H1 (cell line): ENCODE measurements at regions not wholly inside any gene's neighbourhood (a gene's known extent, or its start where the extent isn't known, plus 50 kb on each side); places are given as distances from the start of the nearest gene placed in this dataset.
A peak's percentile ranks its signal among the peaks of the same experiment; 100 is the strongest.

Source experiments
- CTCF ChIA-PET: fragments of 300-600 bp; sonication (Branson Sonifier 250); formaldehyde crosslinking; loops from one replicate; lab custom pipeline; 2021; ENCODE audit not compliant: partially characterized antibody; lab: Charles Lee
- POLR2A ChIA-PET: fragments of 300-600 bp; sonication (Branson Sonifier 250); formaldehyde crosslinking; loops from one replicate; lab custom pipeline; 2021; ENCODE audit warnings: inconsistent platforms; ENCODE audit not compliant: partially characterized antibody; lab: Charles Lee
- DNase-seq, 2 experiments: peaks; one replicate each; pipeline versions ENCODE4 v3.0.0 to v3.0.0-alpha.2; 2010 to 2022; ENCODE audit warnings: low spot score in 2 of 2, low read depth in 1 of 2, mixed read lengths in 1 of 2
- FAIRE-seq: peaks from 2 replicates; lab custom pipeline; 2011; peaks lifted over from hg19 to GRCh38; lab: Jason Lieb, UNC
- H2AFZ ChIP-seq: 2 replicates; pipeline ENCODE4 v1.8.1; 2012; ENCODE audit warnings: low read length, inconsistent platforms
- H2AK5ac ChIP-seq: 2 replicates; pipeline ENCODE4 v1.6.1; 2013; ENCODE audit warnings: low read depth, low read length
- H2BK120ac ChIP-seq: replicated peaks from 2 replicates; pipeline ENCODE3; 2013; ENCODE audit warnings: low read depth, low read length, inconsistent platforms
- H2BK12ac ChIP-seq: 2 replicates; pipeline ENCODE4 v1.6.1; 2013; ENCODE audit warnings: low read depth, low read length
- H2BK15ac ChIP-seq: 2 replicates; pipeline ENCODE4 v1.6.1; 2013; ENCODE audit warnings: low read length
- H2BK20ac ChIP-seq: 2 replicates; pipeline ENCODE4 v1.6.1; 2013; ENCODE audit warnings: low read length
- H2BK5ac ChIP-seq: 2 replicates; pipeline ENCODE4 v1.6.1; 2013; ENCODE audit warnings: low read depth, low read length
- H3K14ac ChIP-seq: 2 replicates; pipeline ENCODE4 v1.6.1; 2013; ENCODE audit warnings: inconsistent platforms; ENCODE audit not compliant: insufficient read length
- H3K18ac ChIP-seq: 2 replicates; pipeline ENCODE4 v1.6.1; 2013; ENCODE audit warnings: low read length; ENCODE audit errors: extremely low read depth
- H3K23ac ChIP-seq: 2 replicates; pipeline ENCODE4 v1.6.1; 2013; ENCODE audit warnings: inconsistent platforms; ENCODE audit not compliant: insufficient read length
- H3K23me2 ChIP-seq: 2 replicates; pipeline ENCODE4 v1.6.1; 2013; ENCODE audit warnings: low read depth, low read length
- H3K27ac ChIP-seq: 2 replicates; pipeline ENCODE4 v1.6.1; 2011; ENCODE audit warnings: low read depth, low read length, inconsistent platforms
- H3K27me3 ChIP-seq, 4 experiments: replicated peaks in 1 of 4; 1 replicate in 1 of 4; 2 replicates in 3 of 4; pipeline versions ENCODE4 v1.6.1 to v1.8.1; 2011 to 2013; ENCODE audit warnings: low read length in 3 of 4, mild to moderate bottlenecking in 3 of 4, inconsistent platforms in 2 of 4, mixed read lengths in 2 of 4, moderate library complexity in 1 of 4; ENCODE audit not compliant: control insufficient read depth in 3 of 4, insufficient read depth in 3 of 4; ENCODE audit errors: extremely low read depth in 1 of 4
- H3K36me3 ChIP-seq, 4 experiments: 2 replicates each; pipeline versions ENCODE4 v1.6.1 to v1.8.1; 2011 to 2013; ENCODE audit warnings: mild to moderate bottlenecking in 4 of 4, low read length in 3 of 4, moderate library complexity in 2 of 4, control low read depth in 1 of 4, inconsistent platforms in 1 of 4; ENCODE audit not compliant: insufficient read depth in 4 of 4, control insufficient read depth in 2 of 4
- H3K4ac ChIP-seq: replicated peaks from 2 replicates; pipeline ENCODE3; 2013; ENCODE audit warnings: low read length, low read depth, mixed read lengths, inconsistent platforms; ENCODE audit not compliant: insufficient read length
- H3K4me1 ChIP-seq, 4 experiments: replicated peaks in 1 of 4; 1 replicate in 1 of 4; 2 replicates in 3 of 4; pipeline versions ENCODE4 v1.6.1 to v1.8.1; 2011 to 2013; ENCODE audit warnings: low read length in 3 of 4, inconsistent platforms in 2 of 4, mixed read lengths in 1 of 4; ENCODE audit not compliant: insufficient read depth in 4 of 4, control insufficient read depth in 3 of 4
- H3K4me2 ChIP-seq, 2 experiments: 2 replicates each; pipeline versions ENCODE4 v1.6.1 to v1.8.1; 2011 to 2013; ENCODE audit warnings: low read depth in 2 of 2, low read length in 2 of 2, control low read depth in 1 of 2, inconsistent platforms in 1 of 2, mild to moderate bottlenecking in 1 of 2; ENCODE audit not compliant: insufficient read depth in 1 of 2
- H3K4me3 ChIP-seq, 4 experiments: fragments of 200-600, 300-600 bp in 1 of 4; sonication (generic), shearing (Covaris generic), sonication (Bioruptor Twin) in 1 of 4; 2 replicates each; pipeline versions ENCODE4 v1.5.1 to v1.8.1; 2011 to 2016; ENCODE audit warnings: low read length in 4 of 4, low read depth in 3 of 4, control low read depth in 2 of 4, inconsistent platforms in 2 of 4, mild to moderate bottlenecking in 2 of 4, mixed read lengths in 1 of 4, moderate library complexity in 1 of 4; ENCODE audit not compliant: insufficient read depth in 2 of 4; ENCODE audit errors: extremely low read depth in 1 of 4
- H3K56ac ChIP-seq: replicated peaks from 2 replicates; pipeline ENCODE3; 2013; ENCODE audit warnings: low read depth, mild to moderate bottlenecking, mixed read lengths, low read length, inconsistent platforms; ENCODE audit not compliant: insufficient read length
- H3K79me1 ChIP-seq: 2 replicates; pipeline ENCODE4 v1.6.1; 2013; ENCODE audit warnings: low read depth, low read length, control low read depth
- H3K79me2 ChIP-seq, 2 experiments: 2 replicates each; pipeline versions ENCODE4 v1.6.1 to v1.8.1; 2012 to 2013; ENCODE audit warnings: low read length in 2 of 2, mild to moderate bottlenecking in 2 of 2, inconsistent platforms in 1 of 2; ENCODE audit not compliant: insufficient read depth in 2 of 2, control insufficient read depth in 1 of 2
- H3K9ac ChIP-seq, 4 experiments: replicated peaks in 1 of 4; 1 replicate in 1 of 4; 2 replicates in 3 of 4; pipeline versions ENCODE4 v1.6.1 to v1.8.1; 2011 to 2013; ENCODE audit warnings: low read depth in 3 of 4, low read length in 3 of 4, control low read depth in 2 of 4, mild to moderate bottlenecking in 2 of 4, moderate library complexity in 2 of 4, inconsistent platforms in 1 of 4; ENCODE audit errors: extremely low read depth in 1 of 4
- H3K9me3 ChIP-seq, 2 experiments: 2 replicates each; pipeline versions ENCODE4 v1.6.1 to v1.8.1; 2012 to 2013; ENCODE audit warnings: mild to moderate bottlenecking in 2 of 2, moderate library complexity in 2 of 2, control low read depth in 1 of 2, inconsistent platforms in 1 of 2, low read depth in 1 of 2, low read length in 1 of 2, mixed read lengths in 1 of 2; ENCODE audit not compliant: insufficient read depth in 2 of 2
- H4K20me1 ChIP-seq, 2 experiments: replicated peaks in 1 of 2; 2 replicates each; pipeline versions ENCODE3 to v1.8.1; 2011 to 2013; ENCODE audit warnings: inconsistent platforms in 2 of 2, low read length in 2 of 2, mild to moderate bottlenecking in 1 of 2; ENCODE audit not compliant: insufficient read depth in 2 of 2, control insufficient read depth in 1 of 2
- H4K5ac ChIP-seq: 2 replicates; pipeline ENCODE4 v1.6.1; 2013; ENCODE audit warnings: low read length, low read depth, mixed read lengths, inconsistent platforms; ENCODE audit not compliant: insufficient read length
- H4K8ac ChIP-seq: 2 replicates; pipeline ENCODE4 v1.8.0; 2013; ENCODE audit warnings: mild to moderate bottlenecking, moderate library complexity, low read length, inconsistent platforms; ENCODE audit not compliant: insufficient read depth; ENCODE audit errors: extremely low read depth
- H4K91ac ChIP-seq: replicated peaks from 2 replicates; pipeline ENCODE3; 2013; ENCODE audit warnings: low read length, mixed read lengths, inconsistent platforms; ENCODE audit not compliant: insufficient read length
- CEBPB ChIP-seq: IDR thresholded peaks from 2 replicates; pipeline ENCODE4 v1.6.1; 2012; ENCODE audit warnings: low read depth, low read length
- KDM1A ChIP-seq: fragments of 200-600, 300-600 bp; sonication (generic); IDR thresholded peaks from 2 replicates; pipeline ENCODE4 v1.7.1; 2016; ENCODE audit warnings: mild to moderate bottlenecking, low read length, borderline replicate concordance
- MAFK ChIP-seq: IDR thresholded peaks from 2 replicates; pipeline ENCODE4 v1.6.1; 2012; ENCODE audit warnings: low read depth, mild to moderate bottlenecking, improper control_type of control experiment, low read length
- RAD21 ChIP-seq, 2 experiments: IDR thresholded peaks in 1 of 2; conservative IDR thresholded peaks in 1 of 2; 2 replicates each; pipeline ENCODE4 v1.6.1; 2011; ENCODE audit warnings: low read depth in 2 of 2, low read length in 2 of 2, improper control_type of control experiment in 1 of 2, inconsistent platforms in 1 of 2, mild to moderate bottlenecking in 1 of 2, moderate library complexity in 1 of 2
- RXRA ChIP-seq: IDR thresholded peaks from 2 replicates; pipeline ENCODE4 v1.6.1; 2011; ENCODE audit warnings: low read depth, mild to moderate bottlenecking, low read length, moderate library complexity; ENCODE audit not compliant: insufficient read depth
- SIRT6 ChIP-seq: IDR thresholded peaks from one replicate; pipeline ENCODE4 v1.7.1; 2012; ENCODE audit warnings: low read length, inconsistent platforms
- SP1 ChIP-seq: IDR thresholded peaks from 2 replicates; pipeline ENCODE4 v1.6.1; 2011; ENCODE audit warnings: low read depth, low read length
- SP2 ChIP-seq: IDR thresholded peaks from 2 replicates; pipeline ENCODE4 v1.6.1; 2012; ENCODE audit warnings: mild to moderate bottlenecking, low read length, inconsistent platforms
- SRF ChIP-seq: IDR thresholded peaks from 2 replicates; pipeline ENCODE4 v1.6.1; 2011; ENCODE audit warnings: mild to moderate bottlenecking, low read depth, low read length, moderate library complexity
- TAF1 ChIP-seq: IDR thresholded peaks from 2 replicates; pipeline ENCODE4 v1.6.1; 2011; ENCODE audit warnings: mild to moderate bottlenecking, low read depth, low read length
- TBP ChIP-seq: IDR thresholded peaks from 2 replicates; pipeline ENCODE4 v1.6.1; 2011; ENCODE audit warnings: low read depth, low read length, improper control_type of control experiment
- TEAD4 ChIP-seq: IDR thresholded peaks from 2 replicates; pipeline ENCODE4 v1.6.1; 2012; ENCODE audit warnings: low read depth, low read length, inconsistent platforms, mixed read lengths
- WGBS, 2 experiments: shearing (Covaris generic) in 1 of 2; methylation state at CpG; one replicate each; pipeline versions ENCODE4 v1.1.6 to v1.1.7; 2013 to 2015; ENCODE audit warnings: low lambda C conversion rate in 2 of 2, mixed read lengths in 2 of 2, inconsistent platforms in 1 of 2, low coverage in 1 of 2, missing lambda C conversion rate in 1 of 2; ENCODE audit not compliant: insufficient replicate concordance in 2 of 2, insufficient coverage in 1 of 2, insufficient read length in 1 of 2; ENCODE audit errors: extremely low coverage in 1 of 2, missing lambda C conversion rate in 1 of 2; 5-methylcytosine and 5-hydroxymethylcytosine counted together
- TF ChIP-seq, protein P1 (sequence below), 3 experiments: IDR thresholded peaks; 1 replicate in 2 of 3; 2 replicates in 1 of 3; pipeline versions ENCODE4 v1.5.1 to v1.6.1; 2011; ENCODE audit warnings: low read length in 3 of 3, mild to moderate bottlenecking in 3 of 3, inconsistent platforms in 2 of 3, low read depth in 1 of 3, moderate library complexity in 1 of 3; ENCODE audit not compliant: insufficient read depth in 1 of 3; ENCODE audit errors: control extremely low read depth in 1 of 3

DNA sequence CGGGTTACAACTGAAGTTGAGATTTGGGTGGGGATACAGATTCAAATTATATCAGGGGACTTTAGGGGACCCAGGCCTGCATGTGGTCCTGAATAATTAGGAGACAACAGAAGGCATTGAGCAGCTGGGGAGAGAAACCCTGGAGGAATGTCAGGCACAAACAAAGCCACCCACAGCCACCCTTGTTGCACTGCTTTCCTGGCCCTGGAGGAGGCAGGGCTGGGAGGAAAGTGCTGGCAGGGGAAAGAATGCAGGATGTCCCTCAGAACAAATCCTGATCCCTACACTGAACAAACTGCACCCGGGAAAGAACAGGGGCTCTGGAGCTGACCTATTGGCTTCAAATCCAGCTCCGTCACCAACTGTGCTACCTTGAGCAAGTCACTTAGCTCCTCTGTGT is 214.1 kb upstream of the ATP6AP2 start:
- Histone ChIP-seq H3K14ac (no peak overlapping the region), H3K27ac (no peak overlapping the region), H2BK5ac (no peak overlapping the region), H3K18ac (no peak overlapping the region), H2BK12ac (no peak overlapping the region), H3K79me2 (no peaks in the 10 kb centered on the region), H4K20me1 (no peaks in the 10 kb centered on the region), H3K4me3 (no peak overlapping the region), H3K9me3 (0 out of 4 replicates have a peak, but pooled peaks cover 0 to 2% of the 10 kb centered on the region in 2 experiments), H4K5ac (no peak overlapping the region), H3K23ac (no peak overlapping the region), H2AK5ac (no peak overlapping the region), H3K4ac (no peak overlapping the region), H2AFZ (peak overlapping the region; percentile 22; the same call in 1 of the 2 replicates), H3K56ac (no peak overlapping the region), H3K27me3 (no peaks in the 10 kb centered on the region), H3K79me1 (no peaks in the 10 kb centered on the region), H2BK15ac (no peak overlapping the region), H3K9ac (no peak overlapping the region), H2BK120ac (no peak overlapping the region), H4K91ac (no peak overlapping the region), H3K23me2 (no peaks in the 10 kb centered on the region), H3K4me2 (no peak overlapping the region), H3K36me3 (no peaks in the 10 kb centered on the region), H2BK20ac (no peak overlapping the region), H3K4me1 (no peaks in the 10 kb centered on the region), H4K8ac (no peak overlapping the region)
- no CpG with 5 or more reads among the region's 3 CpGs for WGBS, 2 experiments
- POLR2A ChIA-PET, result no interaction called here
- FAIRE-seq (peak; percentile 87), DNase-seq (peak in 1 of 2 experiments; percentile 1)
- CTCF ChIA-PET, result interaction anchor here (0.9 kb wide), 2 partner anchors 37 to 102 kb away, joined by 3 to 6 read pairs; no protein-coding TSS in a partner anchor
- TF ChIP-seq, protein P1, sequence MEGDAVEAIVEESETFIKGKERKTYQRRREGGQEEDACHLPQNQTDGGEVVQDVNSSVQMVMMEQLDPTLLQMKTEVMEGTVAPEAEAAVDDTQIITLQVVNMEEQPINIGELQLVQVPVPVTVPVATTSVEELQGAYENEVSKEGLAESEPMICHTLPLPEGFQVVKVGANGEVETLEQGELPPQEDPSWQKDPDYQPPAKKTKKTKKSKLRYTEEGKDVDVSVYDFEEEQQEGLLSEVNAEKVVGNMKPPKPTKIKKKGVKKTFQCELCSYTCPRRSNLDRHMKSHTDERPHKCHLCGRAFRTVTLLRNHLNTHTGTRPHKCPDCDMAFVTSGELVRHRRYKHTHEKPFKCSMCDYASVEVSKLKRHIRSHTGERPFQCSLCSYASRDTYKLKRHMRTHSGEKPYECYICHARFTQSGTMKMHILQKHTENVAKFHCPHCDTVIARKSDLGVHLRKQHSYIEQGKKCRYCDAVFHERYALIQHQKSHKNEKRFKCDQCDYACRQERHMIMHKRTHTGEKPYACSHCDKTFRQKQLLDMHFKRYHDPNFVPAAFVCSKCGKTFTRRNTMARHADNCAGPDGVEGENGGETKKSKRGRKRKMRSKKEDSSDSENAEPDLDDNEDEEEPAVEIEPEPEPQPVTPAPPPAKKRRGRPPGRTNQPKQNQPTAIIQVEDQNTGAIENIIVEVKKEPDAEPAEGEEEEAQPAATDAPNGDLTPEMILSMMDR (IDR thresholded peaks at IDR 0.05; ENCODE audit: control extremely low read depth in 1 of 3, insufficient read depth in 1 of 3, low read depth in 1 of 3, low read length in 3 of 3), result peak; percentile 13 to 37 (median 24); a peak in 3 of 4 replicates
- TF ChIP-seq CEBPB (no peak), TBP (no peak), SRF (no peak), TAF1 (no peak), TEAD4 (0 out of 2 replicates have a peak, but pooled peaks have one; percentile 38), RAD21 (IDR thresholded peaks at IDR 0.05 in 1 of 2, conservative IDR thresholded peaks at IDR 0.05 in 1 of 2; ENCODE audit: low read depth in 2 of 2, low read length in 2 of 2) (peak; percentile 28 to 47; a peak in 3 of 4 replicates), SIRT6 (no peak), SP2 (no peak), KDM1A (no peak), MAFK (no peak), SP1 (no peak), RXRA (no peak)
